MM.1S (cell line): ENCODE measurements at regions not wholly inside any gene's neighbourhood (a gene's known extent, or its start where the extent isn't known, plus 50 kb on each side); places are given as distances from the start of the nearest gene placed in this dataset.

ENCODE experiments used
- DNase-seq: peaks from one replicate; pipeline ENCODE4 v3.0.0-alpha.2; 2015
- H2AFZ ChIP-seq: fragments of 300-600 bp; sonication (generic); 2 replicates; pipeline ENCODE4 v1.6.0; 2016; ENCODE audit warnings: antibody characterized with exemption, low read length
- H3F3A ChIP-seq: fragments of 300-600 bp; sonication (generic); 2 replicates; pipeline ENCODE4 v1.6.1; 2016; ENCODE audit warnings: mild to moderate bottlenecking, antibody characterized with exemption, low read length, moderate library complexity, mixed read lengths; ENCODE audit not compliant: insufficient read depth
- H3K27ac ChIP-seq: fragments of 300-600 bp; sonication (generic); 2 replicates; pipeline ENCODE4 v1.5.1; 2016; ENCODE audit warnings: mild to moderate bottlenecking, low read length
- H3K27me3 ChIP-seq: fragments of 300-600 bp; sonication (generic); replicated peaks from 2 replicates; pipeline ENCODE4 v1.6.0; 2016; ENCODE audit warnings: low read length; ENCODE audit not compliant: insufficient read depth
- H3K36me3 ChIP-seq: fragments of 300-600 bp; sonication (generic); replicated peaks from 2 replicates; pipeline ENCODE4 v1.6.1; 2016; ENCODE audit warnings: mild to moderate bottlenecking, low read length, mixed read lengths; ENCODE audit not compliant: insufficient read depth
- H3K4me1 ChIP-seq: fragments of 300-600 bp; sonication (generic); 2 replicates; pipeline ENCODE4 v1.6.1; 2016; ENCODE audit warnings: low read length, mixed read lengths
- H3K4me2 ChIP-seq: fragments of 300-600 bp; sonication (generic); 2 replicates; pipeline ENCODE4 v1.6.0; 2016; ENCODE audit warnings: low read depth, low read length
- H3K4me3 ChIP-seq: fragments of 300-600 bp; sonication (generic); 2 replicates; pipeline ENCODE4 v1.5.1; 2016; ENCODE audit warnings: low read length, mixed read lengths
- H3K79me2 ChIP-seq: fragments of 300-600 bp; sonication (generic); 2 replicates; pipeline ENCODE4 v1.6.1; 2016; ENCODE audit warnings: mixed run types, low read length, mixed read lengths
- H3K9ac ChIP-seq: fragments of 300-600 bp; sonication (generic); 2 replicates; pipeline ENCODE4 v1.6.1; 2016; ENCODE audit warnings: low read length, mixed read lengths
- H3K9me2 ChIP-seq: fragments of 300-600 bp; sonication (generic); replicated peaks from 2 replicates; pipeline ENCODE4 v1.6.1; 2016; ENCODE audit warnings: mild to moderate bottlenecking, low read length, mixed read lengths; ENCODE audit not compliant: insufficient read depth
- H3K9me3 ChIP-seq: fragments of 300-600 bp; sonication (generic); replicated peaks from 2 replicates; pipeline ENCODE4 v1.6.1; 2016; ENCODE audit warnings: mild to moderate bottlenecking, low read length, mixed read lengths; ENCODE audit not compliant: insufficient read depth
- H4K20me1 ChIP-seq: fragments of 300-600 bp; sonication (generic); 2 replicates; pipeline ENCODE4 v1.6.1; 2016; ENCODE audit warnings: mild to moderate bottlenecking, low read length, moderate library complexity, mixed read lengths; ENCODE audit not compliant: insufficient read depth
- CTCF ChIP-seq: fragments of 300-600 bp; sonication (generic); IDR thresholded peaks from 2 replicates; pipeline ENCODE4 v1.5.1; 2016; ENCODE audit warnings: antibody characterized with exemption, low read length, mixed read lengths
- EZH2 ChIP-seq: fragments of 300-600 bp; sonication (generic); optimal IDR thresholded peaks from 2 replicates; pipeline ENCODE3; 2017; ENCODE audit warnings: low read depth, mild to moderate bottlenecking, antibody characterized with exemption, low read length, mixed read lengths
- EZH2phosphoT487 ChIP-seq: fragments of 300-600 bp; sonication (generic); IDR thresholded peaks from 2 replicates; pipeline ENCODE4 v1.6.1; 2018; ENCODE audit warnings: antibody characterized with exemption, low read length

- TF ChIP-seq EZH2phosphoT487 (no peak), CTCF (no peak), EZH2 (no peak)
These were observed 217.9 kb downstream of the USP25 start for GRCh38 chr21:15947677-15948076.

GRCh38 chr21:15953551-15954116 is 223.9 kb downstream of the USP25 start:
- H3K4me3 ChIP-seq = no peak overlapping the region
- H3K79me2 ChIP-seq = no peaks in the 10 kb centered on the region
- TF ChIP-seq CTCF (no peak), EZH2 (no peak), EZH2phosphoT487 (no peak)
- H2AFZ ChIP-seq = no peak overlapping the region
- H3F3A ChIP-seq = no peaks in the 10 kb centered on the region
- no peak overlapping the region for H3K4me2 ChIP-seq
- no peak for DNase-seq
- no peak overlapping the region for H3K9ac ChIP-seq
- no peaks in the 10 kb centered on the region for H3K9me2 ChIP-seq
- H3K27ac ChIP-seq = no peak overlapping the region
- no peaks in the 10 kb centered on the region for H3K9me3 ChIP-seq
- H4K20me1 ChIP-seq = no peaks in the 10 kb centered on the region
- H3K36me3 ChIP-seq = no peaks in the 10 kb centered on the region
- H3K27me3 ChIP-seq = no peaks in the 10 kb centered on the region
- no peaks in the 10 kb centered on the region for H3K4me1 ChIP-seq

More at GRCh38 chr21:15947677-15948076, 217.9 kb downstream of the USP25 start:
- Histone ChIP-seq H3K9me3 (no peaks in the 10 kb centered on the region), H3K4me3 (no peak overlapping the region), H2AFZ (no peak overlapping the region), H4K20me1 (no peaks in the 10 kb centered on the region), H3K4me2 (no peak overlapping the region), H3F3A (no peaks in the 10 kb centered on the region), H3K27me3 (no peaks in the 10 kb centered on the region), H3K9ac (no peak overlapping the region), H3K4me1 (no peaks in the 10 kb centered on the region), H3K36me3 (no peaks in the 10 kb centered on the region), H3K27ac (no peak overlapping the region), H3K9me2 (no peaks in the 10 kb centered on the region), H3K79me2 (no peaks in the 10 kb centered on the region)
- no peak for DNase-seq

GRCh38 chr21:15964236-15964855 is 234.6 kb downstream of the USP25 start:
- H3K9me3 ChIP-seq = no peaks in the 10 kb centered on the region
- no peaks in the 10 kb centered on the region for H3K9me2 ChIP-seq
- H4K20me1 ChIP-seq = no peaks in the 10 kb centered on the region
- H3K4me1 ChIP-seq = no peaks in the 10 kb centered on the region
- H3K27ac ChIP-seq = no peak overlapping the region
- no peak overlapping the region for H3K9ac ChIP-seq
- H3K36me3 ChIP-seq = no peaks in the 10 kb centered on the region
- no peaks in the 10 kb centered on the region for H3K27me3 ChIP-seq
- no peaks in the 10 kb centered on the region for H3F3A ChIP-seq
- no peak overlapping the region for H3K4me3 ChIP-seq
- no peak overlapping the region for H2AFZ ChIP-seq
- DNase-seq = no peak
- no peak for TF ChIP-seq CTCF
- TF ChIP-seq EZH2phosphoT487 = no peak
- no peaks in the 10 kb centered on the region for H3K79me2 ChIP-seq
- no peak overlapping the region for H3K4me2 ChIP-seq
